ENCODE measurements at regions not wholly inside any gene's neighbourhood (a gene's known extent, or its start where the extent isn't known, plus 50 kb on each side); places are given as distances from the start of the nearest gene placed in this dataset.
"Not testable (repeated sequence)": the region's sequence is repeated elsewhere in the genome, so short reads cannot be mapped to it uniquely, and the experiment has no call there.

GRCh38 chr7:112982441-112983063, 104.1 kb downstream of the GPR85 start:
- DNase-seq (ENCODE audit: low spot score) (no peak), FAIRE-seq (no peak)

DNA sequence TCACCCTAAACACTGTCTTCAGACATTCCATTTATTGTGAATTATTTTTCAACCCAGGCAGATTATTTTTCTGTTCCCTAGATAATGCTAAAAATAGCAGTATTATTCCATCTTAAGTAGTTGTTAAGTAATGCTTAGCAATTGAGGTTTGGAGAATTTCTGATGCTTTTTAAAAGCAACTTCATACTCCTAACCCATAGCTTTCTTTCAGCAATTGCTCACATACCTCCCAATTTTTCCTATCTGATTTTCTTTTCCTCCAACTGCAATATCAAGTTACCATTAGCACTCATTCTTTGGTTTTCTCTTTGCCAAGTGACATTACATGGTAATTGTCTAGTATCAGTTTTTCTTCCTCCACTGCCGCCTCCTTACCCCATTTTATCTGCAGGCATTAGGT, 104.7 kb downstream of the GPR85 start:
- FAIRE-seq (no peak), DNase-seq (ENCODE audit: low spot score) (no peak)

DNA sequence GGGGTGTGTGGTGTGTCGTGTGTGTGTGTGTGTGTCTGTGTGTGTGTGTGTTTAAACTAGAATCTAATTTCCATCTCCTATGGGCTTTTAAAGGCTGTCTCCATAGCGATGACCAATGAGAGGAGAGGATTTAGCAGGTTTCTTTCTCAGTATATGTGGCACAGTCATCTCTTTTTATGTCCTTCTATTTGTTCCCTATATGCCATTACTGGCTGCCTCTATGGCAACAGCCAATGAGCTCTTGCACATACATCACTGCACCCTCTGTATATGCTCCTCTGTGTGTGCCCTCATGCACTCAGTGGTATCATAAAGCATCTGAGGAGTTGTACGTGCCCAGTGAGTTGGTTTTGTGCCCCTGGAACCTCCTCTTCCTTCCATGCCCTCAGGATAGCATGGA, 107.6 kb downstream of the GPR85 start:
- not testable (repeated sequence) for FAIRE-seq; DNase-seq (ENCODE audit: low spot score)

DNA sequence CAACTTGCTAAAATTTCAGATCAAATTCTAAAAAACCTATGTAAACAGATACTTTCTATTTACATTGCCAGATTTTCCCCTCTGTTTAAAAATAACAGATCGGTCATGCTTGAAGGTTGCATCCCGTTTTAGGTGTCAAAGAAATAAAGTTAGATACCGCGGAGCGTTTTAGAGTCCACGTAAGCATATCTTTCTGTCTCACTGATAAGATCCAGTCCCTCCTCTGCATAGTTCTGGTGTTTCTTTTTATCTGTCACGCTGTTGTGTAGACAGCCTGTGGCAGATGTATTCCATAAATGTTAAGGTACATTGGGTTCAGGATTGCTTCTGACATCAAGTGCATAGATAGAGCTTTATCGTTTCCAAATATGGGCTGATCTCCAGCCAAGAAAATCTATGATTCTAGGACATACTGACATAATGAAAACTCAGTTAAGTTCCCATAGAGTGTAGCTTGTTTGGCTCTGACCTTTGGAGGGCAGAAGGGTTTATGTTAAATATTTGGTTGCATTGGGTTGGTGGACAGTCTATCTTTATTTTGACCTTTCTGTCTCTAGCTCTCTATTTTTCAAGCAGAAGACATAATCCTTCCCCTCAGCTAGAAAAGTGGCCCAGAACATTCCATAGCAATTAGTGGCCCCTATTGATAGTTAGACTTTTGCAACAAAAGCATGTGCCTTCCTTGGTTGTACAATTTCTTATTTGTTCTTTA, 109.2 kb downstream of the GPR85 start:
- not testable (repeated sequence) for FAIRE-seq; DNase-seq (ENCODE audit: low spot score)

GRCh38 chr7:112970771-112971170, 115.9 kb downstream of the GPR85 start:
- FAIRE-seq (no peak), DNase-seq (ENCODE audit: low spot score) (no peak)

DNA sequence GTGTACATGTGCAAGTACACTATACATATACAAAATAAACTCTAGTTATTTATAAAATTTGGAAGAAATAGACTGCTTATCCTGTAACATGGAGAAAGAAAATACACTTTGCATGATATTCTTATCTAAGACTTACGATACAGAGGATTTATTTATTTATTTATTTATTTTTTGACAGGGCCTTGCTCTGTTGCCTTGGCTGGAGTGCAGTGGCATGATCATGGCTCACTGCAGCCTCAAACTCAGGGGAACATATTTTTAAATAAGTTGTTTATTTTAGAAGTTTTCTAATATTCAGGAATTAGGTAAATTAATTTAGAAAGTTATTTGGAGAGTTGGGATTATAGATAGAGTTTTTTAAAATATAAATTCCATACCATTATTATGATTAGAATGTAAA, 116.7 kb downstream of the GPR85 start:
- FAIRE-seq: no peak
- no peak for DNase-seq (ENCODE audit: low spot score)

DNA sequence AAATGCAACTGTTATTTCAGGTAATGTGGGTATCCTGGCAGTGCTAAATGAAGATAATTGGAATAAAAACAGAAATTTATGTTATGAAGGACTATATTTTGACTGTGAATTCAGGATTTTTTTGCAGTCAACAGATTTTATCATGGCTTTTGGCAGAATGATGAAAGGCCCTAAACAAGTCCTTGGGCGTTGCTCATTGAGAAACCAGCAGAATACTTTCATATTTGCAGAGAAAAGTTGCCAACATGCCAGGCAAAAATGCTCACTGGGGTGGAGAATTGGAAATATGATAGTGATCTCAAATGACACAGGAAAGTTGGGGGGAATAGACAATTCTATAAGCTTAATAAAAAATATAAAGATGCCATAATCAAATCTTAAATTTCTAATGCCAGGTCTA, 121.1 kb downstream of the GPR85 start:
- FAIRE-seq (no peak), DNase-seq (ENCODE audit: low spot score) (no peak)

- FAIRE-seq (no peak), DNase-seq (ENCODE audit: low spot score) (no peak)
Observed at GRCh38 chr7:112963634-112964033, 123.0 kb downstream of the GPR85 start.

DNA sequence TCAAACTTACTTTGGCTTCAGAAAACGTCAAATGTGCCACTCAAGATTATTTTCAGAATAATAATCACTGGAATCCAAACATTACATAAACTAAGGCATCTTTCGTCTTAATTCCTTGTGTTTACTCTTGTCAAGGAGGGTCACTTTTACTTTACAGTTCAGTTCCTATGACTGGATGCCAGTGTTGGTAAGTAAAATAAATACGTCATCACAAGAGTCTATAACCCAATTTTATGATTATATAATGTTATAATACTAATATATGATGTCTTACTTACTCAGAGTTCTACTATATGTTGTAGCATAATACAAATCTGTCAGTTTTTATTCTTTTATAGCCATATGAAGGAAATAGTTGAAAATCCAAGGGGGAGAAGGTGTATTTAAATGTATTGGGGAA, 123.8 kb downstream of the GPR85 start:
- FAIRE-seq (no peak), DNase-seq (ENCODE audit: low spot score) (no peak)

DNA sequence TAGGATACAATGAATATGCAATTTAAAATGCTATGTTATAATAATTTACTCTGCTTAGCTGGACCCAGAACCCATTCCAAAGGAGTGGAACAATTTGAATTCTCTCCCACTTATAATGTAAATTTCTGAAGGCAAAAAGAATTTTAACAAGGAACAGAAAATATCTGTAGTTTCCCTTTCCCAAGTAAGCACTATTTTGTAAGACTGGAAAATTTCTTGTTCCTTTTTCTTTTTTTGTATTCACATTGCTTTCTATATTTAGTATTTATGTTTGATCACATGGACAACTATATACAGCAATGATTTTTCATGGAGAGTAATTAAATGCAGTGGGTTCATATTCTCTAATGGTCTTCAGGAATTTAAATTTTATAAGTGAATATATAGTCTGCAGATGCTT, 127.4 kb downstream of the GPR85 start:
- DNase-seq (ENCODE audit: low spot score) (no peak), FAIRE-seq (no peak)

DNA sequence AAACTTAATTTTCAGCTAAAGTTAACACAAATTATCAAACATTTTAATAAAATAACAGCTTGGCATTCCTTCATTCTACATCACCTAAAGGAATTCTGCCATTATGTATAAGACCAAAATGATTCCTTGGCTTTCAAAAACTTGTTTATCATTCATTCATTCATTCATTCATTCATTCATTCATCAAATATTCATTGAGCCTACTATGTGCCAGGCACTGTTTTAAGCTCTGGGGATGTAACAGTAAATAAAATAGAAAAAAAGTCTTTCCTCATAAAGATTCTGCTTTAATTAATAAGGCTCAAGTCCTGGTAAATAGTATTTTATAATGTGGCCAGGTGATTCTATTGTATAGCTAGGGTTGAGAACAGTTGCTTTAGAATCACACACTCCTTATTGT, 127.9 kb downstream of the GPR85 start:
- FAIRE-seq (no peak), DNase-seq (ENCODE audit: low spot score) (no peak)

GRCh38 chr7:112957901-112958300, 128.7 kb downstream of the GPR85 start:
- no peak for FAIRE-seq
- no peak for DNase-seq (ENCODE audit: low spot score)

DNA sequence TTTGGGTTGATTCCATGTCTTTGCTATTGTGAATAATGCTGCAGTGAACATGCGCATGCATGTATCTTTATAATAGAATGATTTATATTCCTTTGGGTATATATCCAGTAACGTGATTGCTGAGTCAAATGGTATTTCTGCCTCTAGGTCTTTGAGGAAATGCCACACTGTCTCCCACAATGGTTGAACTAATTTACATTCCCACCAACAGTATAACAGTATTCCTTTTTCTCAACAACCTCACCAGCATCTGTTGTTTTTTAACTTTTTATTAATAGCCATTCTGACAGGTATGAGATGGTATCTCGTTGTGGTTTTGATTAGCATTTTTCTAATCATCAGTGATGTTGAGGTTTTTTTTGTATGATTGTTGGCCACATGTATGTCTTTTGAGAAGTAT, 133.6 kb downstream of the GPR85 start:
- not testable (repeated sequence) for DNase-seq (ENCODE audit: low spot score); FAIRE-seq

- no peak for FAIRE-seq
- DNase-seq (ENCODE audit: low spot score): no peak
Observed at GRCh38 chr7:112951070-112951469, 135.6 kb downstream of the GPR85 start.

DNA sequence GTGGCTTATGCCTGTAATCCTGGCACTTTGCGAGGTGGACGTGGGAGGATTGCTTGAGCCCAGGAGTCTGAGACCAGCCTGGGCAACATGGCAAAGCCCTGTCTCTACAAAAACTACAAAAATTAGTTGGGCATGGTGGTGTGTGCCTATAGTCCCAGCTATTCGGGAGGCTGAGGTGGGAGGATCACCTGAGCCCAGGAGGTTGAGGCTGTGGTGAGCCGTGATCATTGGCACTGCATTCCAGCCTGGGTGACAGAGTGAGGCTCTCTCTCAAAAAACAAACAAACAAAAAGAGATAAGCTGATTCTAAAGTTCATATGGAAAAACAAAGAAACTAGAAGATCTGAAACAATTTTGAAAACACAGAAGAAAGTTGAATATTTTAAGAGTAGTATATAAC, 136.9 kb downstream of the GPR85 start:
- not testable (repeated sequence) for DNase-seq (ENCODE audit: low spot score); FAIRE-seq

DNA sequence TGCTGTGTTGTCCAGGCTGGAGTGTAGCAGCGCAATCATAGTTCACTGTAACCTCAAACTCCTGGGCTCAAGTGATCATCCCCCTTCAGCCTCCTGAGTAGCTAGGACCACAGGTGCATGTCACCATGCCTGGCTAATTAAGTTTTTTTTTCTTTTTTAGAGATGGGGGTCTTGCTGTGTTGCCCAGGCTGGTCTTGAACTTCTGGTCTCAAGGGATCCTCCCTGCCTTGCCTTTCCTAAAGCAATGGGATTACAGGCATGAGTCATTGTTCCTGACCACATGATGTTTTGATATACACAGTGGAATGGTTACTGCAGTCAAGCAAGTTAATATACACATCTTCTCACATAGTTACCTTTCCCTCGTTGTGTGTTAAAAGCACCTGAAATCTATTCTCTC, 140.3 kb downstream of the GPR85 start:
- no peak for DNase-seq (ENCODE audit: low spot score)
- FAIRE-seq: no peak

GRCh38 chr7:112945046-112945445, 141.6 kb downstream of the GPR85 start:
- FAIRE-seq: no peak
- no peak for DNase-seq (ENCODE audit: low spot score)

GRCh38 chr7:112942981-112943380, 143.6 kb downstream of the GPR85 start:
- no peak for DNase-seq (ENCODE audit: low spot score)
- FAIRE-seq: no peak

- peak; percentile 89 for FAIRE-seq
- not testable (repeated sequence) for DNase-seq (ENCODE audit: low spot score)
Observed at GRCh38 chr7:112942125-112942524, 144.5 kb downstream of the GPR85 start.

DNA sequence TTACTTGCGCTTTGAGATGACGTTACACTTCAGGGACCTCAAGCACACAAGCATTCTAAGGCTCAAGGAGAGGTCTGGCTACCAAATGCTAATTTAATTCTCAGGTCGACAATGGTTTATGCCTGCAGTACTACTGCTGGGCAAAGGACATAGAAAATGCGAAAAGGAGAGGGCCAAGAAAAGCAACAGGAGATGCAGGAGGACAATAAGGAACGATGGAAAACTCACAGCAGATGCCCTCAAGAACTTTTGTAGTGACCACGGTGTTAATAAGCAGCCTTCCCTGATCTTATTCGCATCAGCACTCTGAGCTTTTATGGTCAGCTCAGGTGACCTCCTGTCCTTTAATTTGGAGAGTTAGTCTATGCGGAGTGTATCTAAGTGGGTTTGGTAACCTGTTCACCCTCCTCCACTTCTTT, 146.3 kb downstream of the GPR85 start:
- DNase-seq (ENCODE audit: low spot score): no peak
- no peak for FAIRE-seq

- DNase-seq (ENCODE audit: low spot score): peak; percentile 99
- FAIRE-seq: peak; percentile 96
Observed at GRCh38 chr7:112939574-112940313, 146.9 kb downstream of the GPR85 start.

GRCh38 chr7:112938863-112939573, 147.6 kb downstream of the GPR85 start:
- DNase-seq (ENCODE audit: low spot score) (no peak), FAIRE-seq (no peak)

Measured in RCC 7860 (cell line).